Lung (tissue), 11 donors: ENCODE measurements at regions not wholly inside any gene's neighbourhood (a gene's known extent, or its start where the extent isn't known, plus 50 kb on each side); places are given as distances from the start of the nearest gene placed in this dataset.

Experiments used
- ATAC-seq: fragments of 200-7000 bp; cut with Tn5 transposase; one replicate; pipeline ENCODE4 v1.9.1; 2020; ENCODE audit warnings: moderate number of reproducible peaks; ENCODE audit not compliant: insufficient read depth, low FRiP score
- DNase-seq, 3 donors: peaks; one replicate each; pipeline ENCODE4 v3.0.0-alpha.2; 2013 to 2017
- H3K27ac ChIP-seq, 2 donors: one replicate each; pipeline ENCODE4 v1.5.1; 2013; ENCODE audit warnings: mild to moderate bottlenecking in 2 of 2, moderate library complexity in 2 of 2, control low read depth in 1 of 2, inconsistent platforms in 1 of 2, low read depth in 1 of 2, low read length in 1 of 2
- H3K27me3 ChIP-seq, 3 donors: one replicate each; pipeline ENCODE4 v1.5.1; 2013; ENCODE audit warnings: low read length in 2 of 3; ENCODE audit not compliant: control insufficient read depth in 3 of 3, insufficient read depth in 3 of 3
- H3K36me3 ChIP-seq, 4 donors: one replicate each; pipeline ENCODE4 v1.5.1; 2013; ENCODE audit warnings: low read length in 4 of 4, mild to moderate bottlenecking in 1 of 4, moderate library complexity in 1 of 4; ENCODE audit not compliant: control insufficient read depth in 4 of 4, insufficient read depth in 4 of 4
- H3K4me1 ChIP-seq, 5 donors: one replicate each; pipeline ENCODE4 v1.5.1; 2013; ENCODE audit warnings: low read length in 5 of 5, mild to moderate bottlenecking in 2 of 5, moderate library complexity in 1 of 5; ENCODE audit not compliant: control insufficient read depth in 5 of 5, insufficient read depth in 5 of 5
- H3K4me3 ChIP-seq: one replicate; pipeline ENCODE4 v1.5.1; 2013; ENCODE audit warnings: mild to moderate bottlenecking, control low read depth, moderate library complexity
- H3K9ac ChIP-seq, 2 donors: one replicate each; pipeline ENCODE4 v1.5.1; 2013; ENCODE audit warnings: low read length in 2 of 2, control low read depth in 1 of 2; ENCODE audit not compliant: insufficient read depth in 1 of 2
- H3K9me3 ChIP-seq, 4 donors: one replicate each; pipeline ENCODE4 v1.5.1; 2013; ENCODE audit warnings: low read length in 3 of 4, mild to moderate bottlenecking in 1 of 4, moderate library complexity in 1 of 4; ENCODE audit not compliant: control insufficient read depth in 4 of 4, insufficient read depth in 3 of 4
- WGBS, 2 donors: extraction: QIAGEN DNeasy Blood & Tissue Kit; methylation state at CpG; one replicate each; pipeline ENCODE4 v1.1.7; 2013; 5-methylcytosine and 5-hydroxymethylcytosine counted together
- TF ChIP-seq, protein P1 (sequence below): IDR thresholded peaks from 2 replicates; pipeline ENCODE4 v1.5.1; 2012; ENCODE audit warnings: mild to moderate bottlenecking; ENCODE audit errors: control extremely low read depth, extremely low read depth
- donor health status: control.
- donor health status: control.
- donor health status: Bipolar disorder and iron deficiency.
- donor health status: healthy.
- donor health status: DM: yes; HTN: yes; CAD: no.

DNA sequence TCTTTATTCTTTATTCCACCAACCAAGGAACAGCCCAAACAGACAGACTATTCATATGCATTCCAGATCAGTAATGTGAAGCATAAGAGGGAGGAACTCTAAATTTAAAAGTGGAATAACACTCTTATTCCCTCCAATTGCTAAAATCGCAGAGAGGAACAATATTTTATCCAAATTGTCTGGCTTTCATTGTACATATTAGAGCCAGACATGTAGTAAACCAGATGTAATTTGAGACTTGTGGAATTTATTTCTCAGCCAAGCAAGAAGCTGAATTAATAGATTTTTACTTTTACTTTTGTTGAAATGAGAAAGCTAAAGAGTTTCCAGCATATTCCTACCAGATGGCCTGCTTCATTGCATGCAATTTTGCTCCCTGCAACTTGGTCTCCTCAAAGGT, 674.6 kb upstream of the SLIT2 start:
- no peaks in the 10 kb centered on the region for H3K27me3 ChIP-seq
- H3K4me1 ChIP-seq, result peaks cover 0 to 20% (median 0%) of the 10 kb centered on the region in 5 donors
- DNase-seq, result peak in 2 of 3 donors; percentile 68 to 77
- no peak overlapping the region for H3K27ac ChIP-seq
- H3K9ac ChIP-seq, result no peak overlapping the region
- H3K4me3 ChIP-seq, result no peak overlapping the region
- no peaks in the 10 kb centered on the region for H3K9me3 ChIP-seq
- H3K36me3 ChIP-seq, result no peaks in the 10 kb centered on the region
- ATAC-seq, result no peak
- TF ChIP-seq, protein P1, sequence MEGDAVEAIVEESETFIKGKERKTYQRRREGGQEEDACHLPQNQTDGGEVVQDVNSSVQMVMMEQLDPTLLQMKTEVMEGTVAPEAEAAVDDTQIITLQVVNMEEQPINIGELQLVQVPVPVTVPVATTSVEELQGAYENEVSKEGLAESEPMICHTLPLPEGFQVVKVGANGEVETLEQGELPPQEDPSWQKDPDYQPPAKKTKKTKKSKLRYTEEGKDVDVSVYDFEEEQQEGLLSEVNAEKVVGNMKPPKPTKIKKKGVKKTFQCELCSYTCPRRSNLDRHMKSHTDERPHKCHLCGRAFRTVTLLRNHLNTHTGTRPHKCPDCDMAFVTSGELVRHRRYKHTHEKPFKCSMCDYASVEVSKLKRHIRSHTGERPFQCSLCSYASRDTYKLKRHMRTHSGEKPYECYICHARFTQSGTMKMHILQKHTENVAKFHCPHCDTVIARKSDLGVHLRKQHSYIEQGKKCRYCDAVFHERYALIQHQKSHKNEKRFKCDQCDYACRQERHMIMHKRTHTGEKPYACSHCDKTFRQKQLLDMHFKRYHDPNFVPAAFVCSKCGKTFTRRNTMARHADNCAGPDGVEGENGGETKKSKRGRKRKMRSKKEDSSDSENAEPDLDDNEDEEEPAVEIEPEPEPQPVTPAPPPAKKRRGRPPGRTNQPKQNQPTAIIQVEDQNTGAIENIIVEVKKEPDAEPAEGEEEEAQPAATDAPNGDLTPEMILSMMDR, result no peak
- 73 to 75% methylated on average over 1 of the region's 1 CpG for WGBS, 2 donors

DNA sequence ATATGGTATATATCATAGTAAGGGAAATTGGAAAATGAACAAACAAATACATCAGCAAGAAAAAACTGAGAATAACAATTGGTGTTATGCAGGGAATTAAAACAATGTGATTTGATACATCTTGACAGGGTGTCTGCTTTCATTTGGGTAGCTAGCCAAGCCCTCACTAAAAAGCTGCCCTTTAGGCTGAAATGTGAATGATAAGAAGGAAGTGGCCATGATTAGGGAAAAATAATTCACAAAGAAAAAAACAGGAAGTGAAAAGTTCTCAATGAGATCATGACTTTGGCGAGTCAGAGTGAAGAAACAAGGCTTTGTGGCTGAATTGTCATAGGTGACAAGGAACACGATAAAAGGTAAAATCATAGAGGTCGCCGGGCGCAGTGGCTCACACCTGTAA, 675.8 kb upstream of the SLIT2 start:
- no peaks in the 10 kb centered on the region for H3K9me3 ChIP-seq
- H3K27me3 ChIP-seq, result no peaks in the 10 kb centered on the region
- TF ChIP-seq, protein P1, result no peak
- H3K36me3 ChIP-seq, result no peaks in the 10 kb centered on the region
- H3K27ac ChIP-seq, result no peak overlapping the region
- 73 to 78% methylated on average over 5 of the region's 5 CpGs for WGBS, 2 donors
- no peak overlapping the region for H3K9ac ChIP-seq
- H3K4me3 ChIP-seq, result no peak overlapping the region
- ATAC-seq (no peak), DNase-seq (peak; percentile 18 to 85 (median 80))
- peaks cover 0 to 20% (median 0%) of the 10 kb centered on the region in 5 donors for H3K4me1 ChIP-seq

DNA sequence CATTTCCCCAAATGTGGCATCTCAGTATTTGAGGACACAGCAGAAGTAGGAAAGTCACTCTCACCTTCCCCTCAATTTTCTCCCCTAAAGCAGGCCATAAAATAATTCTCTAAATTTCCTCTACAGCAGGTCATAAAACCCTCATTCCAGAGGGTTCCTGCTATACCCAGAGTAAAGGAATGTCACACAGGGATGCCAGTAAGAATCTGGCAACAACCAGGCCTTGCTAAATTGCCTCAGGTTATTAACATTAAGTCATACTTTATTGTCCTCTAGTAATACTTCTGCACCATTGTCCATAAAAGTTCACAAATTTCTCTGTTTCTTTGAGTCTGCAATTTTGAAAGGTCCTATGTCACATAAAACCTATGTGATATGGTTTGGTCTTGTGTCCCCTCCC, 685.7 kb upstream of the SLIT2 start:
- Histone ChIP-seq H3K9ac (no peak overlapping the region), H3K4me3 (no peak overlapping the region), H3K27ac (no peak overlapping the region), H3K4me1 (no peaks in the 10 kb centered on the region), H3K36me3 (no peaks in the 10 kb centered on the region), H3K27me3 (no peaks in the 10 kb centered on the region), H3K9me3 (peaks cover 0 to 3% (median 0%) of the 10 kb centered on the region in 4 donors)
- TF ChIP-seq, protein P1, result no peak
- ATAC-seq (no peak), DNase-seq (no peak)

DNA sequence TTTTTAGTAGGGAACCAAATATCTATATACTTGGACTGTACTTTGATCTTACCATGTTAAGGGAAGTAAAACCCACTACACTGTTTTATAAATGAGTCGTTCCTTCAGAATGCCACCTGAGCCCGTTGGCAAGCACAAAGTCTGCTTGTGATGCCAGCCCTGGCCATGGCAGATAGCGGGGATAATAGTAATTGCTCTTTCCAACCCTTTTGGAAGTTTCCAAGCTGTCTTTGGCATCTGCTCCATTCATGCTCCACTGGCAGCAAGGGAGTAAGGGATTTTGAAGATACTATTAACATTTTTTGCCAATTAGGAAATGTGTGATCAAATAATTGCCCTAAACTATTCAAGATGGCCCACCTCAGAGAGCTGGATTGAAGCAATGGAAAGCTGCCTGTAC, 689.2 kb upstream of the SLIT2 start:
- Histone ChIP-seq H3K4me3 (no peak overlapping the region), H3K4me1 (no peaks in the 10 kb centered on the region), H3K9ac (no peak overlapping the region), H3K27me3 (no peaks in the 10 kb centered on the region), H3K27ac (no peak overlapping the region), H3K9me3 (peaks cover 0 to 3% (median 0%) of the 10 kb centered on the region in 4 donors), H3K36me3 (no peaks in the 10 kb centered on the region)
- no peak for DNase-seq
- TF ChIP-seq, protein P1, result no peak
- no peak for ATAC-seq
- WGBS, 2 donors, result 87 to 90% methylated on average over 3 of the region's 3 CpGs
